H9 (cell line): ENCODE measurements at regions not wholly inside any gene's neighbourhood (a gene's known extent, or its start where the extent isn't known, plus 50 kb on each side); places are given as distances from the start of the nearest gene placed in this dataset.

Source experiments
- DNase-seq: peaks from one replicate; pipeline ENCODE4 v3.0.0-alpha.2; 2017
- H2AFZ ChIP-seq: one replicate; pipeline ENCODE4 v1.6.1; 2013; ENCODE audit warnings: mild to moderate bottlenecking, low read length, control low read depth, moderate library complexity
- H2AK5ac ChIP-seq: 2 replicates; pipeline ENCODE4 v1.6.1; 2013; ENCODE audit warnings: low read length, control low read depth, mixed read lengths; ENCODE audit not compliant: insufficient read length
- H2BK120ac ChIP-seq: one replicate; pipeline ENCODE4 v1.6.1; 2013; ENCODE audit warnings: low read depth, mild to moderate bottlenecking, low read length, control low read depth, inconsistent platforms; ENCODE audit not compliant: poor library complexity, severe bottlenecking
- H2BK12ac ChIP-seq: 2 replicates; pipeline ENCODE4 v1.6.1; 2013; ENCODE audit warnings: low read length, control low read depth, mixed read lengths, low read depth; ENCODE audit not compliant: insufficient read length
- H2BK15ac ChIP-seq: 2 replicates; pipeline ENCODE4 v1.6.1; 2013; ENCODE audit warnings: low read depth, low read length, control low read depth
- H2BK20ac ChIP-seq: one replicate; pipeline ENCODE4 v1.6.1; 2013; ENCODE audit warnings: low read depth, mild to moderate bottlenecking, low read length, control low read depth, inconsistent platforms; ENCODE audit not compliant: poor library complexity, severe bottlenecking
- H2BK5ac ChIP-seq: 2 replicates; pipeline ENCODE4 v1.6.1; 2013; ENCODE audit warnings: low read length, control low read depth, mixed read lengths; ENCODE audit not compliant: insufficient read length
- H3K14ac ChIP-seq: 2 replicates; pipeline ENCODE4 v1.6.1; 2013; ENCODE audit warnings: low read length, control low read depth; ENCODE audit not compliant: insufficient read depth
- H3K18ac ChIP-seq: 2 replicates; pipeline ENCODE4 v1.6.1; 2013; ENCODE audit warnings: low read depth, mild to moderate bottlenecking, mixed read lengths, low read length, control low read depth; ENCODE audit not compliant: insufficient read length
- H3K23ac ChIP-seq: 2 replicates; pipeline ENCODE4 v1.6.1; 2013; ENCODE audit warnings: low read length, control low read depth, mixed read lengths, low read depth; ENCODE audit not compliant: insufficient read length
- H3K23me2 ChIP-seq: 2 replicates; pipeline ENCODE4 v1.6.1; 2013; ENCODE audit warnings: low read depth, mild to moderate bottlenecking, mixed read lengths, low read length, control low read depth; ENCODE audit not compliant: insufficient read length, poor library complexity, severe bottlenecking
- H3K27ac ChIP-seq: 2 replicates; pipeline ENCODE4 v1.5.1; 2013; ENCODE audit warnings: low read length, control low read depth, mixed read lengths, low read depth; ENCODE audit not compliant: insufficient read length
- H3K27me3 ChIP-seq: 2 replicates; pipeline ENCODE4 v1.6.1; 2013; ENCODE audit warnings: low read length, control low read depth, inconsistent platforms; ENCODE audit not compliant: insufficient read depth
- H3K4ac ChIP-seq: 2 replicates; pipeline ENCODE4 v1.6.1; 2013; ENCODE audit warnings: low read depth, mild to moderate bottlenecking, control low read depth, inconsistent platforms, low read length, moderate library complexity
- H3K4me1 ChIP-seq: 2 replicates; pipeline ENCODE4 v1.6.1; 2013; ENCODE audit warnings: low read length, control low read depth, inconsistent platforms; ENCODE audit not compliant: insufficient read depth
- H3K4me2 ChIP-seq: 2 replicates; pipeline ENCODE4 v1.6.1; 2013; ENCODE audit warnings: low read length, control low read depth, mixed read lengths; ENCODE audit not compliant: insufficient read length, insufficient read depth
- H3K56ac ChIP-seq: 2 replicates; pipeline ENCODE4 v1.6.1; 2013; ENCODE audit warnings: low read depth, mild to moderate bottlenecking, mixed read lengths, low read length, control low read depth; ENCODE audit not compliant: insufficient read length
- H3K79me1 ChIP-seq: 2 replicates; pipeline ENCODE4 v1.6.1; 2013; ENCODE audit warnings: low read depth, mild to moderate bottlenecking, moderate library complexity, low read length, control low read depth, inconsistent platforms; ENCODE audit not compliant: insufficient read depth, poor library complexity, severe bottlenecking
- H3K79me2 ChIP-seq: 2 replicates; pipeline ENCODE4 v1.6.1; 2013; ENCODE audit warnings: low read length, control low read depth, inconsistent platforms; ENCODE audit not compliant: insufficient read depth
- H3K9ac ChIP-seq: 2 replicates; pipeline ENCODE4 v1.6.1; 2013; ENCODE audit warnings: low read length, control low read depth, mixed read lengths; ENCODE audit not compliant: insufficient read length; ENCODE audit errors: extremely low read depth
- H3K9me3 ChIP-seq: one replicate; pipeline ENCODE4 v1.6.1; 2013; ENCODE audit warnings: low read depth, low read length, inconsistent platforms; ENCODE audit not compliant: control insufficient read depth
- H3T11ph ChIP-seq: one replicate; pipeline ENCODE4 v1.6.1; 2013; ENCODE audit warnings: mild to moderate bottlenecking, low read length, control low read depth, inconsistent platforms
- H4K20me1 ChIP-seq: one replicate; pipeline ENCODE4 v1.6.1; 2013; ENCODE audit not compliant: control insufficient read depth, insufficient read length, insufficient read depth
- H4K5ac ChIP-seq: 2 replicates; pipeline ENCODE4 v1.6.1; 2013; ENCODE audit warnings: low read depth, mild to moderate bottlenecking, mixed read lengths, low read length, control low read depth; ENCODE audit not compliant: insufficient read length
- H4K8ac ChIP-seq: replicated peaks from 2 replicates; pipeline ENCODE4 v1.6.1; 2013; ENCODE audit warnings: low read length, control low read depth, mixed read lengths, low read depth; ENCODE audit not compliant: insufficient read length
- H4K91ac ChIP-seq: 2 replicates; pipeline ENCODE4 v1.6.1; 2013; ENCODE audit warnings: low read depth, mild to moderate bottlenecking, moderate library complexity, mixed read lengths, low read length, control low read depth; ENCODE audit not compliant: insufficient read length
- H3K27ac Mint-ChIP-seq, 3 experiments: 2 replicates in 2 of 3; 3 replicates in 1 of 3; pipeline ENCODE4 v1.8.0; 2020 to 2021; ENCODE audit warnings: mixed read lengths in 3 of 3, mild to moderate bottlenecking in 1 of 3, moderate library complexity in 1 of 3
- H3K27me3 Mint-ChIP-seq: 2 replicates; pipeline ENCODE4 v1.8.0; 2021; ENCODE audit warnings: low read depth, mild to moderate bottlenecking, moderate library complexity, mixed read lengths
- H3K36me3 Mint-ChIP-seq, 3 experiments: 2 replicates in 2 of 3; 3 replicates in 1 of 3; pipeline ENCODE4 v1.8.0; 2020 to 2021; ENCODE audit warnings: low read depth in 3 of 3, mixed read lengths in 3 of 3; ENCODE audit not compliant: insufficient read depth in 1 of 3
- H3K4me1 Mint-ChIP-seq, 2 experiments: 2 replicates each; pipeline ENCODE4 v1.8.0; 2020; ENCODE audit warnings: mixed read lengths in 2 of 2
- H3K4me3 Mint-ChIP-seq, 2 experiments: 2 replicates in 1 of 2; 3 replicates in 1 of 2; pipeline ENCODE4 v1.8.0; 2020 to 2021; ENCODE audit warnings: mild to moderate bottlenecking in 2 of 2, mixed read lengths in 2 of 2, moderate library complexity in 1 of 2
- H3K9me3 Mint-ChIP-seq, 2 experiments: 2 replicates in 1 of 2; 3 replicates in 1 of 2; pipeline ENCODE4 v1.8.0; 2020; ENCODE audit warnings: mild to moderate bottlenecking in 2 of 2, mixed read lengths in 2 of 2, moderate library complexity in 1 of 2
- WGBS: extraction: QIAGEN DNeasy Blood & Tissue Kit; methylation state at CpG from one replicate; pipeline ENCODE4 v1.1.7; 2013; ENCODE audit warnings: missing lambda C conversion rate, low lambda C conversion rate, mixed read lengths; ENCODE audit not compliant: insufficient read length; ENCODE audit errors: extremely low coverage; 5-methylcytosine and 5-hydroxymethylcytosine counted together
- TF ChIP-seq, protein P1 (sequence below): fragments of 200-600 bp; sonication (generic); conservative IDR thresholded peaks from 3 replicates; pipeline ENCODE4 v1.8.0; 2021; ENCODE audit warnings: antibody characterized with exemption, mild to moderate bottlenecking

DNA sequence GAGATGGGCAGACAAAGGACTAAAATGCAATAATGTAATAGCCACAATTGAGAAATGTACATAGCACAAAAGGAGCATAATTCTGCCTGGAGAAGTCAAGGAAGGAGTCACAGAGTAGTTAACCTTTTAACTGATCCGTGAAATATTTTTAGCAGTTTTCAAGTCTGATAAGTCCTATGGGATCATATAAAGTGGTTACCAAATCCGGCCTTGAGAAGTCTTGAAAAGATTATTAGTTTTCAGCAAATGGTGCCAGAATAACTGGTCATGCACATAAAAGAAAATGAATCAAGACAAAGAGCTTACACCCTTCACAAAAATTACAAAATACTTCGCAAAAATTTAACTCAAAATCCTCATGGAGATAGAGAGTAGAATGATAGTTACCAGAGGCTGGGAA, 788.7 kb upstream of the AMOT start:
- H4K8ac ChIP-seq: no peak overlapping the region
- no peak for DNase-seq

More for the DNA sequence above, 788.7 kb upstream of the AMOT start:
- Histone ChIP-seq H4K91ac (no peak overlapping the region), H3K4me2 (no peak overlapping the region), H3K18ac (no peak overlapping the region), H3K27me3 (no peaks in the 10 kb centered on the region), H2BK12ac (no peak overlapping the region), H2BK15ac (no peak overlapping the region), H2BK20ac (no peak overlapping the region), H3K14ac (no peak overlapping the region), H2AK5ac (no peak overlapping the region), H3K27ac (no peak overlapping the region), H3K79me2 (no peaks in the 10 kb centered on the region), H4K20me1 (no peaks in the 10 kb centered on the region), H3K9ac (no peak overlapping the region), H3K56ac (no peak overlapping the region), H4K5ac (no peak overlapping the region), H3K9me3 (no peaks in the 10 kb centered on the region), H2BK5ac (no peak overlapping the region), H3K79me1 (no peaks in the 10 kb centered on the region), H2AFZ (no peak overlapping the region), H3K4ac (no peak overlapping the region), H3K4me1 (no peaks in the 10 kb centered on the region; the same call in 1 of the 2 replicates), H2BK120ac (no peak overlapping the region), H3K23me2 (no peaks in the 10 kb centered on the region), H3K23ac (no peak overlapping the region), H3T11ph (no peak overlapping the region)
- Mint-ChIP-seq H3K4me3 (no peak overlapping the region), H3K27ac (no peak overlapping the region), H3K9me3 (peaks cover 1 to 2% of the 10 kb centered on the region in 2 experiments; a peak in 3 of 5 replicates), H3K27me3 (no peaks in the 10 kb centered on the region), H3K36me3 (peaks cover 4 to 23% (median 7%) of the 10 kb centered on the region in 3 experiments; a peak in 5 of 7 replicates), H3K4me1 (peaks cover 12% of the 10 kb centered on the region in 2 experiments)
- WGBS: no CpG with 5 or more reads among the region's 3 CpGs
- TF ChIP-seq, protein P1, sequence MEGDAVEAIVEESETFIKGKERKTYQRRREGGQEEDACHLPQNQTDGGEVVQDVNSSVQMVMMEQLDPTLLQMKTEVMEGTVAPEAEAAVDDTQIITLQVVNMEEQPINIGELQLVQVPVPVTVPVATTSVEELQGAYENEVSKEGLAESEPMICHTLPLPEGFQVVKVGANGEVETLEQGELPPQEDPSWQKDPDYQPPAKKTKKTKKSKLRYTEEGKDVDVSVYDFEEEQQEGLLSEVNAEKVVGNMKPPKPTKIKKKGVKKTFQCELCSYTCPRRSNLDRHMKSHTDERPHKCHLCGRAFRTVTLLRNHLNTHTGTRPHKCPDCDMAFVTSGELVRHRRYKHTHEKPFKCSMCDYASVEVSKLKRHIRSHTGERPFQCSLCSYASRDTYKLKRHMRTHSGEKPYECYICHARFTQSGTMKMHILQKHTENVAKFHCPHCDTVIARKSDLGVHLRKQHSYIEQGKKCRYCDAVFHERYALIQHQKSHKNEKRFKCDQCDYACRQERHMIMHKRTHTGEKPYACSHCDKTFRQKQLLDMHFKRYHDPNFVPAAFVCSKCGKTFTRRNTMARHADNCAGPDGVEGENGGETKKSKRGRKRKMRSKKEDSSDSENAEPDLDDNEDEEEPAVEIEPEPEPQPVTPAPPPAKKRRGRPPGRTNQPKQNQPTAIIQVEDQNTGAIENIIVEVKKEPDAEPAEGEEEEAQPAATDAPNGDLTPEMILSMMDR: no peak
